HEK293T (cell line): ENCODE measurements at regions not wholly inside any gene's neighbourhood (a gene's known extent, or its start where the extent isn't known, plus 50 kb on each side); places are given as distances from the start of the nearest gene placed in this dataset.

Experiments
- CTCF ChIA-PET: fragments of 350-600 bp; formaldehyde crosslinking; extraction: SDS; loops from one replicate; lab custom pipeline; 2021; ENCODE audit warnings: antibody characterized with exemption, inconsistent platforms; lab: Yijun Ruan, JAX
- POLR2A ChIA-PET: fragments of 350-600 bp; formaldehyde crosslinking; extraction: SDS; loops from one replicate; lab custom pipeline; 2020; ENCODE audit warnings: antibody characterized with exemption, inconsistent platforms; lab: Yijun Ruan, JAX
- DNase-seq: peaks from one replicate; pipeline ENCODE4 v3.0.0; 2012; ENCODE audit warnings: mixed read lengths; ENCODE audit errors: extremely low spot score
- ARNT ChIP-seq: fragments of 450-650 bp; IDR thresholded peaks from 2 replicates; pipeline ENCODE4 v1.6.1; 2017; ENCODE audit warnings: mild to moderate bottlenecking
- BHLHE40 ChIP-seq: fragments of 450-650 bp; IDR thresholded peaks from 2 replicates; pipeline ENCODE4 v1.6.1; 2016; ENCODE audit warnings: mild to moderate bottlenecking, moderate library complexity, borderline replicate concordance
- CTBP1 ChIP-seq: fragments of 450-650 bp; IDR thresholded peaks from 2 replicates; pipeline ENCODE4 v1.6.1; 2016; ENCODE audit warnings: borderline replicate concordance
- ELF4 ChIP-seq: fragments of 450-650 bp; IDR thresholded peaks from 2 replicates; pipeline ENCODE4 v1.6.1; 2017; ENCODE audit warnings: antibody characterized with exemption
- FOXA1 ChIP-seq: fragments of 450-650 bp; IDR thresholded peaks from 2 replicates; pipeline ENCODE4 v1.6.1; 2016; ENCODE audit warnings: mild to moderate bottlenecking
- FOXK2 ChIP-seq: fragments of 450-650 bp; IDR thresholded peaks from 2 replicates; pipeline ENCODE4 v1.6.1; 2016; ENCODE audit warnings: mild to moderate bottlenecking
- FOXM1 ChIP-seq: fragments of 450-650 bp; IDR thresholded peaks from 2 replicates; pipeline ENCODE4 v1.6.1; 2017; ENCODE audit warnings: mild to moderate bottlenecking, borderline replicate concordance
- HDGF ChIP-seq: fragments of 450-650 bp; IDR thresholded peaks from 2 replicates; pipeline ENCODE4 v1.6.1; 2017; ENCODE audit warnings: antibody characterized with exemption, borderline replicate concordance
- L3MBTL2 ChIP-seq: fragments of 450-650 bp; conservative IDR thresholded peaks from 2 replicates; pipeline ENCODE4 v1.6.1; 2016; ENCODE audit warnings: mild to moderate bottlenecking
- LEF1 ChIP-seq: fragments of 450-650 bp; IDR thresholded peaks from 2 replicates; pipeline ENCODE4 v1.6.1; 2017; ENCODE audit warnings: mild to moderate bottlenecking, borderline replicate concordance
- NFRKB ChIP-seq: fragments of 450-650 bp; IDR thresholded peaks from 2 replicates; pipeline ENCODE4 v1.6.1; 2016; ENCODE audit warnings: mild to moderate bottlenecking, moderate library complexity
- PKNOX1 ChIP-seq: fragments of 450-650 bp; IDR thresholded peaks from 2 replicates; pipeline ENCODE4 v1.6.1; 2016
- SP1 ChIP-seq: fragments of 450-650 bp; IDR thresholded peaks from 2 replicates; pipeline ENCODE4 v1.6.1; 2017
- SUZ12 ChIP-seq: fragments of 450-650 bp; IDR thresholded peaks from 2 replicates; pipeline ENCODE4 v1.6.1; 2016; ENCODE audit warnings: mild to moderate bottlenecking
- TARDBP ChIP-seq: fragments of 450-650 bp; IDR thresholded peaks from 2 replicates; pipeline ENCODE4 v1.6.1; 2016
- ZNF384 ChIP-seq: fragments of 450-650 bp; IDR thresholded peaks from 2 replicates; pipeline ENCODE4 v1.6.1; 2016

- ChIA-PET CTCF (interaction anchor here (0.9 kb wide), 1 partner anchor 23 kb away, joined by 4 read pairs; no protein-coding TSS in a partner anchor), POLR2A (no interaction called here)
- DNase-seq: no peak
- TF ChIP-seq FOXM1 (no peak), TARDBP (no peak), LEF1 (no peak), L3MBTL2 (no peak), SUZ12 (no peak), PKNOX1 (no peak), NFRKB (no peak), SP1 (no peak), BHLHE40 (no peak), ARNT (no peak), CTBP1 (no peak), FOXA1 (no peak), FOXK2 (no peak), HDGF (no peak), ZNF384 (no peak), ELF4 (no peak)
These were observed 112.1 kb upstream of the SPON1 start for GRCh38 chr11:13850231-13851005.

DNA sequence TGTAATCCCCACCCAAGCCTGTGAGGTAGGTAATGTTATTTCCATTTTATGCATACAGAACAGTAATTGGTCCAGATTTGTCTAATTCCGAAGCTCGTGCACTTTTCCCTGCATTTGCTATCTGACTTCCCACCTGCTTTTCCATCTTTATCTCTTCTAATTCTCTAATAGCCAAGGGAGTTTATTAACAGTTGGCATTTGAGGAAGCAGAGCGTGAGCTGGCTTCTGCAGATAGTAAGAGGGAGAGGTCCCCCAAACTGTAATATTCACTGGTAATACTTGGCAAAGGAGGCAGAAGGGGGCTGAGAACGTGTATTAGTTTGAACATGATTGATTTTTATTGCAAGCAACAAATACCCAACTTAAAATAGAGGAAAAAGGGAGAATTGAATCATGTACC, 110.8 kb upstream of the SPON1 start:
- TF ChIP-seq CTBP1 (no peak), ELF4 (no peak), BHLHE40 (no peak), ARNT (no peak), PKNOX1 (no peak), FOXM1 (no peak), NFRKB (no peak), HDGF (no peak), ZNF384 (no peak), TARDBP (no peak), SP1 (no peak), LEF1 (no peak)
- POLR2A ChIA-PET: no interaction called here
- no peak for DNase-seq
- CTCF ChIA-PET: no interaction called here

DNA sequence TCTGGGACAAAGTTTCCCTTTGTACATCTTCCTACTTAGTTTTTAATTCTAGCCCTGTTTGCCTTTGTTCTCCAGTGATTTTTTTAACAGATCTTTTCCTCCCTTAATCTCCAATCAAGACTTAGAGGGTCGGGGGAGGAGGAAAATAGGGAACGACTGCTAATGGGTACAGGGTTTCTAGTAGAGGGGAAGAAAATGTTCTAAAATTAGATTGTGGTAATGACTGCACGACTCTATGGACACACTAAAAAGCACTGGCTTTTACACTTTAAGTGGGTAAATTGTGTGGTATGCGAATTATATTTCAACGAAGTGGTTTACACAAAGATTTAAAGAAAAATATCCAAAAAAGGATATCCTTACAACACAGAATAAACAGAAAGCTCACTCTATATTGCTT, 110.0 kb upstream of the SPON1 start:
- POLR2A ChIA-PET: no interaction called here
- TF ChIP-seq PKNOX1 (no peak), BHLHE40 (no peak), HDGF (no peak), ZNF384 (no peak), ARNT (no peak)
- DNase-seq: no peak
- CTCF ChIA-PET: no interaction called here

- DNase-seq: no peak
- no peak for TF ChIP-seq ZNF384
- no peak for TF ChIP-seq FOXK2
- TF ChIP-seq NFRKB: no peak
- no peak for TF ChIP-seq LEF1
- no peak for TF ChIP-seq SP1
- TF ChIP-seq PKNOX1: no peak
- no peak for TF ChIP-seq BHLHE40
- POLR2A ChIA-PET: no interaction called here
- CTCF ChIA-PET: no interaction called here
These were observed 104.7 kb upstream of the SPON1 start for GRCh38 chr11:13857828-13858227.

DNA sequence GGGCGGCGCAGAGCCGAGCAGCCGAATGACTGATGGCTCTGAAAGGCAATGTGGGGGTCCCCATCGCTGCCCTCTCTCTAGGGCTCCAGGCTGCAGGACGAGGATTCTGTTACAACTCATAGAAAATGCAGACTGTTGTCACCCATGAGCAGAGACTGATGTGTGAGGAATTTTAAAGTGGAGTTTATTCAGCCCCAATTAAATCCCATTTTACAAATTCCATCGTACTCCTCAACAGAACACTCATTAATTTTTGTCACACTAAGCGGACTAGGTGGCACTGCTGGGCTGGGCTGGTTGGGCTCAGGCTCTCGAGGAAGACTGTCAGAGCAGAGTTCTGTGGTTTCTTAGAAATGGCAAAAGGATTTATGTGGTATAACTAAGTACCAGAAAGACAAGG, 102.6 kb upstream of the SPON1 start:
- no peak for DNase-seq

More for the DNA sequence above, 102.6 kb upstream of the SPON1 start:
- POLR2A ChIA-PET: no interaction called here
- no peak for TF ChIP-seq CTBP1
- TF ChIP-seq HDGF: no peak
- TF ChIP-seq FOXM1: no peak
- no peak for TF ChIP-seq LEF1
- TF ChIP-seq ZNF384: no peak
- TF ChIP-seq BHLHE40: no peak
- TF ChIP-seq L3MBTL2: no peak
- TF ChIP-seq FOXA1: no peak
- TF ChIP-seq ARNT: no peak
- no peak for TF ChIP-seq NFRKB
- TF ChIP-seq SP1: no peak
- no peak for TF ChIP-seq ELF4
- CTCF ChIA-PET: interaction anchor here (1.0 kb wide), 1 partner anchor 14 kb away, joined by 3 read pairs; no protein-coding TSS in a partner anchor
